ENCODE measurements at regions not wholly inside any gene's neighbourhood (a gene's known extent, or its start where the extent isn't known, plus 50 kb on each side); places are given as distances from the start of the nearest gene placed in this dataset.

GRCh38 chr3:5479229-5479799, 291.8 kb downstream of the EDEM1 start:
- no peak overlapping the region for H2AFZ ChIP-seq (ENCODE audit: low read depth, low read length, severe bottlenecking)
- no peaks in the 10 kb centered on the region for H3F3A ChIP-seq (ENCODE audit: insufficient read depth)
- TF ChIP-seq EZH2phosphoT487 (conservative IDR thresholded peaks at IDR 0.05; ENCODE audit: low read length) (no peak), CTCF (IDR thresholded peaks at IDR 0.05; ENCODE audit: insufficient read depth, low read length, poor library complexity, severe bottlenecking) (no peak)
- H4K20me1 ChIP-seq (ENCODE audit: low read depth, low read length), result no peaks in the 10 kb centered on the region
- H3K79me2 ChIP-seq (ENCODE audit: insufficient read depth, low read length), result no peaks in the 10 kb centered on the region
- no peaks in the 10 kb centered on the region for H3K27me3 ChIP-seq (ENCODE audit: low read length)
- no peak overlapping the region for H3K27ac ChIP-seq (ENCODE audit: low read depth, low read length)
- H3K9me2 ChIP-seq (replicated peaks; ENCODE audit: insufficient read depth, low read length), result no peaks in the 10 kb centered on the region
- no peak overlapping the region for H3K9ac ChIP-seq (ENCODE audit: low read length)
- H3K9me3 ChIP-seq (ENCODE audit: insufficient read depth, low read length), result no peaks in the 10 kb centered on the region
- no peaks in the 10 kb centered on the region for H3K36me3 ChIP-seq (ENCODE audit: low read length)
- H3K4me3 ChIP-seq (ENCODE audit: insufficient read depth, low read length, poor library complexity, severe bottlenecking), result no peak overlapping the region
- no peak overlapping the region for H3K4me2 ChIP-seq (ENCODE audit: low read depth, low read length, poor library complexity, severe bottlenecking)

- H3K4me2 ChIP-seq (ENCODE audit: low read depth, low read length, poor library complexity, severe bottlenecking), result no peak overlapping the region
- H3K4me3 ChIP-seq (ENCODE audit: insufficient read depth, low read length, poor library complexity, severe bottlenecking), result no peak overlapping the region
- no peak overlapping the region for H3K9ac ChIP-seq (ENCODE audit: low read length)
- H3K27ac ChIP-seq (ENCODE audit: low read depth, low read length), result no peak overlapping the region
- no peaks in the 10 kb centered on the region for H3K27me3 ChIP-seq (ENCODE audit: low read length)
- H3K79me2 ChIP-seq (ENCODE audit: insufficient read depth, low read length), result no peaks in the 10 kb centered on the region
- H3K9me2 ChIP-seq (replicated peaks; ENCODE audit: insufficient read depth, low read length), result no peaks in the 10 kb centered on the region
- no peaks in the 10 kb centered on the region for H3K9me3 ChIP-seq (ENCODE audit: insufficient read depth, low read length)
- no peaks in the 10 kb centered on the region for H3F3A ChIP-seq (ENCODE audit: insufficient read depth)
- no peaks in the 10 kb centered on the region for H3K36me3 ChIP-seq (ENCODE audit: low read length)
- H2AFZ ChIP-seq (ENCODE audit: low read depth, low read length, severe bottlenecking), result no peak overlapping the region
- TF ChIP-seq EZH2phosphoT487 (conservative IDR thresholded peaks at IDR 0.05; ENCODE audit: low read length), result no peak
- TF ChIP-seq CTCF (IDR thresholded peaks at IDR 0.05; ENCODE audit: insufficient read depth, low read length, poor library complexity, severe bottlenecking), result no peak
- no peaks in the 10 kb centered on the region for H4K20me1 ChIP-seq (ENCODE audit: low read depth, low read length)
Observed at GRCh38 chr3:5480190-5480589, 292.7 kb downstream of the EDEM1 start.

GRCh38 chr3:5485427-5485826, 297.9 kb downstream of the EDEM1 start:
- no peaks in the 10 kb centered on the region for H3K27me3 ChIP-seq (ENCODE audit: low read length)
- H3K27ac ChIP-seq (ENCODE audit: low read depth, low read length), result no peak overlapping the region
- no peak overlapping the region for H3K4me3 ChIP-seq (ENCODE audit: insufficient read depth, low read length, poor library complexity, severe bottlenecking)
- no peaks in the 10 kb centered on the region for H3K9me2 ChIP-seq (replicated peaks; ENCODE audit: insufficient read depth, low read length)
- no peaks in the 10 kb centered on the region for H3K79me2 ChIP-seq (ENCODE audit: insufficient read depth, low read length)
- no peak overlapping the region for H3K9ac ChIP-seq (ENCODE audit: low read length)
- no peak overlapping the region for H2AFZ ChIP-seq (ENCODE audit: low read depth, low read length, severe bottlenecking)
- H3K36me3 ChIP-seq (ENCODE audit: low read length), result no peaks in the 10 kb centered on the region
- no peaks in the 10 kb centered on the region for H4K20me1 ChIP-seq (ENCODE audit: low read depth, low read length)
- no peaks in the 10 kb centered on the region for H3K9me3 ChIP-seq (ENCODE audit: insufficient read depth, low read length)
- H3F3A ChIP-seq (ENCODE audit: insufficient read depth), result no peaks in the 10 kb centered on the region
- H3K4me2 ChIP-seq (ENCODE audit: low read depth, low read length, poor library complexity, severe bottlenecking), result no peak overlapping the region
- TF ChIP-seq CTCF (IDR thresholded peaks at IDR 0.05; ENCODE audit: insufficient read depth, low read length, poor library complexity, severe bottlenecking) (no peak), EZH2phosphoT487 (conservative IDR thresholded peaks at IDR 0.05; ENCODE audit: low read length) (no peak)
